ENCODE measurements at regions not wholly inside any gene's neighbourhood (a gene's known extent, or its start where the extent isn't known, plus 50 kb on each side); places are given as distances from the start of the nearest gene placed in this dataset.
A peak's percentile ranks its signal among the peaks of the same experiment; 100 is the strongest.

DNA sequence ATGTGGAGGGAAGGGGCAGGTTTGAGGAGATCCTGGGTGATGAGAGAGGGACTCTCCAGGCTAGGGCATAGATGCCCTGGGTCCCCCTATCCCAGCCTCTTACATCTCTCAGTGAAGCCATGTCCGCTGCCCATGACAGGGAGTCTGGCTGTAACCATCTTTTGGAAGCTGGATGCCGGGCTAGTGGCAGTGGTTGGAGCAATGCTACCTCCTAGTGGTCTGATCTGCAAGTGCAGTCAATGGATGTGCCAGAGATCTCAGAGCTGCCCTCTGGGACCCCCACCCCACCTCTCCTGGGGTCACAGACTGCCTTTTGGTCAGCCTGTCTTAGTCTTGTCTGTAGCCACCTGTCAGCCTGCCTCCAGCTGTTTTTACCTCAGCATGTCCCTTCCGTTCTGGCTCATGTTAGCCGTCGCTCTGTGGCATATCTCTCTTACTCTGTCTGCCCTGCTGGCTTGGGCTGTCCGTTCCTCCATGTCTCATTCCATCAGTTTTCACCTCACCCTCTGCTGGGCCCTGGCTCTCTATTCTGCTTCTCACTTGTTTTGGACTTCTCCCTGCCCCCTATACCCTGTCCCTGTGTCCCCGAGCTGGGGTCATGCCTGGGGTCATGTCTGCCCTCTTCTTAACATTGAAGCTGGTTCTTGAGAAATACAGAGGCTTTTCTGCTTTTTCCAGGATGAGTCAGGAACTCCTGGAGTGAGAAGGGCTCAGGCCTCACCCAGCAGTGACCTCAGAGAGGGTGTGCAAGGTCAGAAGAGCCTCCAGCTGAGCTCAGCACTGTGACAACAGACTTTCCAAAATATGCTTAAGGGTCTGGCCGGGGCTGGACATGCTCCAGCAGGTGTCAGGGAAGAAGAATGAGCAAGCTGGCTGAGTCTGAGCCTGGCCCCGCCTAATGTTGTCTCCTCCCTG lies 52.0 kb upstream of the THY1 start:
- TF ChIP-seq, protein P1, sequence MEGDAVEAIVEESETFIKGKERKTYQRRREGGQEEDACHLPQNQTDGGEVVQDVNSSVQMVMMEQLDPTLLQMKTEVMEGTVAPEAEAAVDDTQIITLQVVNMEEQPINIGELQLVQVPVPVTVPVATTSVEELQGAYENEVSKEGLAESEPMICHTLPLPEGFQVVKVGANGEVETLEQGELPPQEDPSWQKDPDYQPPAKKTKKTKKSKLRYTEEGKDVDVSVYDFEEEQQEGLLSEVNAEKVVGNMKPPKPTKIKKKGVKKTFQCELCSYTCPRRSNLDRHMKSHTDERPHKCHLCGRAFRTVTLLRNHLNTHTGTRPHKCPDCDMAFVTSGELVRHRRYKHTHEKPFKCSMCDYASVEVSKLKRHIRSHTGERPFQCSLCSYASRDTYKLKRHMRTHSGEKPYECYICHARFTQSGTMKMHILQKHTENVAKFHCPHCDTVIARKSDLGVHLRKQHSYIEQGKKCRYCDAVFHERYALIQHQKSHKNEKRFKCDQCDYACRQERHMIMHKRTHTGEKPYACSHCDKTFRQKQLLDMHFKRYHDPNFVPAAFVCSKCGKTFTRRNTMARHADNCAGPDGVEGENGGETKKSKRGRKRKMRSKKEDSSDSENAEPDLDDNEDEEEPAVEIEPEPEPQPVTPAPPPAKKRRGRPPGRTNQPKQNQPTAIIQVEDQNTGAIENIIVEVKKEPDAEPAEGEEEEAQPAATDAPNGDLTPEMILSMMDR (IDR thresholded peaks at IDR 0.05; ENCODE audit: insufficient read depth, low read depth, low read length, missing control alignments): peak; percentile 97
- no peak overlapping the region for H3K4me3 ChIP-seq (ENCODE audit: low read length)
- peak; percentile 75 for DNase-seq (ENCODE audit: low read depth)

DNA sequence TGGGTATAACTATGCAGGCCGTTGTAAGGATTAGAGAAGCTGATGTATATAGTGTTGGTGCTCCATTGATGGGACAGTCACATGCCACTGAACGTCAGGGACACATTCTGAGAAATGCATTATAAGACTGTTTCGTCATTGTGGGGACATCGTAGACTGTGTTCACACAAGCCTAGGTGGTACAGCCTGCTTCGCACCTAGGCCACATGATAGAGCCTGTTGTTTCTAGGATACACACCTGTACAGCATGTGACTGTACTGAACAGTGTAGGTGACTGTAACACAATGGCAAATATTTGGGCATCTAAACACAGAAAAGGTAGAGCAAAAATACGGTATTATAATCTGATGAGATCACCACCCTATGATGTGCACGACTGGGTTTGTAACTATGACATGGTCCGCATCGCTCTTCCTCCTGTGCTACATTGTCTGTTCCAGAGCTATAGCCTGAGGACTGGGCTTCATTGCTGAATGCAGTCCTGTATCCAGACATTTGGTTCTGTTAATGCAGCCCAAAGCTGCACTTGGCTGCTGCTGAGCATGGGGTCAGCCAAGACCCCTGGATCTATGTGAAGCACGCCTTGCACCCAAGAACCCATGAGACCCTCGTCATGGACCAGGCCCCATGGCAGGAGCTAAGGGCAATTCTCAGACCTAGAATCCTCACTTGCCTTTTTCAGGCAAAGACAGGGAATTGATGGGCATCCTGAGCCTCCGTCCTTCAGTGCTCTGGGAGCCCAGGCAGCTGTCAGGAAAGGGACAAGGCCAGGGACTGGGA lies 51.1 kb upstream of the THY1 start:
- no peak for DNase-seq (ENCODE audit: low read depth)
- TF ChIP-seq, protein P1 (IDR thresholded peaks at IDR 0.05; ENCODE audit: insufficient read depth, low read depth, low read length, missing control alignments): no peak
- no peak overlapping the region for H3K4me3 ChIP-seq (ENCODE audit: low read length)

DNA sequence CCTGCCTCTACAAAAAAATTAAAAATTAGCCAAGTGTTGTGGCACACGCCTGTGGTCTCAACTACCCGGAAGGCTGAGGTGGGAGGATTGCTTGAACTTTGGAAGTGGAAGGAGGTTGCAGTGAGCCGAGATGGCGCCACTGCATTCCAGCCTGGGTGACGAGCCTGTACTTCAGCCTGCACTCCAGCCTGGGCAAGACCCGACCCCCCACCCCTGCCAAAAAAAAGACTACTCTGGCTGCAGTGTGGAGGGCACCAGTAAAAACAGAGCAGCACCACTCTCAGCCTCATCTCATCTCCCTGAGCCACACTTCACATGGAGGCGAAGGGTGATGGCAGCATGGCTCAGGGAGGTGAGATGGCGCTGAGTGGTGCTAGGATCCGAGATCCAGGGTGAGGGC lies 50.3 kb upstream of the THY1 start:
- TF ChIP-seq, protein P1 (IDR thresholded peaks at IDR 0.05; ENCODE audit: insufficient read depth, low read depth, low read length, missing control alignments): no peak
- no peak for DNase-seq (ENCODE audit: low read depth)
- no peak overlapping the region for H3K4me3 ChIP-seq (ENCODE audit: low read length)

DNA sequence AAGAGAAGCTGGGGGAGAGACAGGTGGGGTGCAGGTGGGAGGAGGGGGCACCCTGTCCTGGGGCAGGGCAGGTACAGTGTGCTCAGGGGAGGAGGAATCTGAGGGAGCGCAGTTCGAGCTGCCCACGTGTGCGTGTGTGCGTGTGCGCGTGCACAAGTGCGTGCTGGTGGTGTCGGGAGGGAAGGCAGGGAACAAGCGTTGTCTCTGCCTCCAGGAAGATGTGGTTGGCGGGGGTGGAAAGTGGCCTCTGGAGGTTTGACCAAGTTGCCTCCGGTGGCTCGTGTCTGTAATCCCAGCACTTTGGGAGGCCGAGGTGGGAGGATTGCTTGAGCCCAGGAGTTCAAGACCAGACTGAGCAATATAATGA lies 49.9 kb upstream of the THY1 start:
- TF ChIP-seq, protein P1 (IDR thresholded peaks at IDR 0.05; ENCODE audit: insufficient read depth, low read depth, low read length, missing control alignments): no peak
- H3K4me3 ChIP-seq (ENCODE audit: low read length): no peak overlapping the region
- DNase-seq (ENCODE audit: low read depth): no peak
